NCI-H1417 (cell line): ENCODE measurements at regions not wholly inside any gene's neighbourhood (a gene's known extent, or its start where the extent isn't known, plus 50 kb on each side); places are given as distances from the start of the nearest gene placed in this dataset.

Experiments used
- DNase-seq, 3 experiments: peaks; one replicate each; lab custom pipeline; 2025; lab: John Stamatoyannopoulos, UW

DNA sequence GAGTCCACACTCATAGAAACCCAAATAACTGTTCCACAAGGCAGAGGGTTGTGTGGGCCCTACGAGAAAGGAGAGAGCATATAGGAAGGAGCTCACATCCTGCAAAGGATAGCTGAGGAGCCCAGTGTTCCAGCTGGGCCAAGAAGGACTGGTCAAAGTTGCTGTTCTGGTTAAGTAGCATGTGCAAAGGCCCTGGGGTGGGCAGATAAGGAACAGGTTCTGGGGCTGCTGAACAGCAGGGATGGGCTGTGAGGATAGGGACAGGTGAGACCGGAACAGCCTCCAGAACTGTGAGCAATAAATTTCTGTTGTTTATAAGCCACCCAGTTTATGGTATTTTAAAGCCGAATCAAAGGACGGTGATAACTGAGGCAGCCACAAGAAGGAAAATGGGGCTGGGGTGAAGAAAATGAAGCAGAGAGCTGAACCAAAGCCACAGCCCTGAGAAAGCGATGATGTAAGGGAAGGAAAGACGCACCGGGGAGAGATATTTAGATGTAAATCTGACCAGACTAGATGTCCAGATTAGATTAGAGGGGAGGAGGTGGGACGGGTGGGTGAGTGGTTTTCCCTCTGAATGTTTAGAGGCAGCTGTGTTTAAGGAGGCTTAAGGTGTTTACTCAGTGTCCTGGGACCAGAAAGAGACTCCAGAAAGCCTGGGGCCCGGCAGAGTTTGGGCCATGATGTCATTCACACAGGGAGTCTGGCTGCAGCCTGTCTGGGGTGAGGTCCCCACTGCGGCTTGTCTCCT is 180.8 kb upstream of the BCOR start:
- peak in 1 of 3 experiments; percentile 56 for DNase-seq

DNA sequence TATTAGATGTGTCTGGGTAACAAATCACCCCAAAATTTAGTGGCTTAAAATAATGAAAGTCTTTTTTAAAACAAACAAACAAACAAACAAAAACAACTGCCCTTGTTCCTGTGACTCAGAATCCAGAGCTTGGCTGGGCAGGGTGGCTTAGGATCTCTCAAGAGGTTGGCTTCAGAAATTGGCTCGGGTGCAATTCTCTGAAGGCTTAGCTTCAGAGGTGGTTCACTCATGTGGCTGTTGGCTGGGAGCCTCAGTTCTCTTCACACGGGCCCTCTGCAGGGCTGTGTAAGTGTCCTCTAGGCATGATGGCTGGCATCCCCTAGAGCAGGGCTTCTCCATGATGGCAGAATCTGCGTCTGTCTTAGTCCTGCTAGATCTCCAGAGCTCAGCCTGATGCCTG is 179.9 kb upstream of the BCOR start:
- DNase-seq = no peak

DNA sequence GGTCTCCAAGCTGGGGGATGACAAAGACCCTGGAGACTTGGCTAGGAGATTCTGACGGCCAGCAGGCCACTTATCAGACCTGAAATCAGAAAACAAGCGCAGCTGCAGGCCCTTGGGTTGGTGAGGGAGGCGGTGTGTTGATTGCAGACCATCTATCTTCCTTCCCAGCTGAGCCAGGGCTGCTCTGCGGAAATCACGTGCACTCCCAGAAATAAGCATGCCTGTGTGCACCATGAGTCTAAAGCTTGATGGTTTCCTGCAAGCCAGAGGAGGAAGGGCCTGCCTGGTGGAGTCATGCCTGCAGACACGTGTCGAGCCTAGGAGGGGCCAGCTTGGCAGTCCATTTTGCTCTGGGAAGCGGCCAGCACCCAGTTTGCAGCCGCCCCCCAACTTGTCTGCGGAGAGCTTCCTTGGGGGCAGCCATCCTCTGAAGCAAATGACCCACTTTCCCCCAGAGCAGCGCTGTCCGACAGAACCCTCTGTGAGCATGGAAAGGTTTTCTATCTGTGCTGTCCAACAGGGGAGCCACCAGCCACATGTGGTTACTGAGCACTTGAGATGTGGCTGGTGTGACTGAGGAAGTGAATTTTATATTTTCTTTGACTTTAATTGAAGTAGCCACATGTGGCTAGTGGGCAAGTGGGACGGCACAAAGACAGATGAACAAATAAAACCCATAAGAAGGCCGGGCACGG is 175.7 kb upstream of the BCOR start:
- peak in 2 of 3 experiments; percentile 31 to 74 for DNase-seq

DNA sequence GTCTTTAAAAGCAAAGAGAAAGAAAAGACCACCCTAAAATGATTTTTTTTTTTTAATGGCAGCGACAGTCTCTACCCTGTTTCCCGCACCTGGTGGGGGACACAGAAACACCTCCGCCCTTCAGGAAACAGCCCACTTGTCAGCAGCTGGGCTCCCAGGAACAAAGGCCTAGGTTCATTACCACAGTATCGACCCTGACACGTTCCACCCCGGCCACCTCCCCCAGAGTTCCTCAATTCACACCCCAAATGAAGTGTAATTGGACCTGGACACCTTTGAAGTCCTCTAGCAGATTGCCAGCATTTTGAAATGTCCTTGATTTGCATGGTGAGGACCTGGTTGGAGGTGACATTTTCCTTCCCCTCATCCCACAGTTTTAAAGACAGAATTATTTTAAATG is 175.0 kb upstream of the BCOR start:
- peak in 1 of 3 experiments; percentile 56 for DNase-seq

DNA sequence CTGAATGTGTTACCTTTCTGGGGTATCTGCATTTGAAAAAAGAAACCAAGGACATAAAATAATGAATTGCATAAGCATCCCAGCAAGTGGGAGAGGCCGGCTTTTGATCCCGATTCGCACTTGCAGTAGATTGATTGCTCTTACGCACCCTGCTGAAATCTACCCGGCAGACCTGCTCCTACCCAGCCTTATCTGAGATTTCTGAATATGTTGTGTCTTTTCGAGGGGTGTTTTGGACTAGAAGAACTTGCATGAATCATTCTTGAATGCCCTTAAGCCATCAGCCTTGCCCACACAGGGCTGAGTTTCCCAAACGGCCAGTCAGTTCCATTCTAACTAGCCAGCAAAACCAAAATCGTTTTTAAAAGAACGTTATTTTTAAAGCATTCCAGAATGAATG is 174.4 kb upstream of the BCOR start:
- DNase-seq = no peak

DNA sequence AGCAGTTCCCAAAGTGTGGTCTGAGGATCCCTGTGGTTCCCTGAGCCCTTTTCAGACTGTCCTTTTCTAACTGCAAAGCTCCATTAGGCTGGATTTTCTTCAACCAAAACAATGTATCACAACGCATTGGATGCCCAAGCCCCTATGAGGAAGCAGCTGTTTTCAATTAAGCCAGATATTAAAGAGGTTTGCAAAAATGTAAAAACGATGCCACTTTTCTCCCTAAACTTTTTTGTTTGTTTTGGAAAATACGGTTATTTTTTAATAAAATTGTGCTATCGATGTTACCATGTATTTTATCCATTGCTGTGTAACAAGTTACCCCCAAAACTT is 170.4 kb upstream of the BCOR start:
- no peak for DNase-seq

DNA sequence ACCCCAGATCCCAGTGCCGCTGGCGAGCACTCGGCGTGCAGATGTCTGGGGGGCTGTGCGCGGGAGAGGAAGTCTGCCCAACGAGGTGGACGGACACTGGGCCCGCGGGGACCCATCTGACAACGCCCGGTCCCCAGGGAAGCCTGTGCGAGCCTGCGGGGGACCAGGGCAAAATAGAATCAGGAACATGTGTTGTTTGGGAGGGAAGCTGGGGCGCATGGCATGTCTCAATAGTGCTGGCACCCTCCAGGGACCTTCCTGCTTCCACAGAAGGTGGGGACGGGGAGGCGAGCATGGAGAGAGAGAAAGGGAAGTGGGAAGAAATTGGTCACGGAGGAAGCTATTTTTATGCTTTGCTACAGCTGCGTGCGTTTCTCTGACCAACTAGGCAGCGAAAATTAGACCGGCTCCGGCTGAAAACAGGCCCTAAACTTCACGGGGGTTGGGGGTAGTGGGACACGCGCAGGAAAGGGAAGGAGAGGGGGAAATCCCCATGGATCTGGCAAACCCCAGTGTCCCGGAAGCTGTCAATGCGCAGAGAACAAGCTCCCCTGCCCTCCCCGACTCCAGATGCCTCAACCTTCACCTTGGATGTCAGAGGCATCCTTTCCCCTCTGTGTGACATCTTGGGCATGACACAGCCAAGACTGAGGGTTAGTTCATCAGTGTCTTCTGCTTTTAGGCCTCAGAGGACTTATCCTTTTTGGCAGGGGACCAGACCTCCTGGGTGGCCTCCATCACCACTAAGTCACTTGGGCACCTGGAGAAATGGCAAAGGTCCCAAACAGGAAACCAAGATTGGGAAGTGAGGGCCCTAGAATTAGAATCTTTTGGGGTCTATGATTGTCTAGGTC is 169.8 kb upstream of the BCOR start:
- DNase-seq = no peak

DNA sequence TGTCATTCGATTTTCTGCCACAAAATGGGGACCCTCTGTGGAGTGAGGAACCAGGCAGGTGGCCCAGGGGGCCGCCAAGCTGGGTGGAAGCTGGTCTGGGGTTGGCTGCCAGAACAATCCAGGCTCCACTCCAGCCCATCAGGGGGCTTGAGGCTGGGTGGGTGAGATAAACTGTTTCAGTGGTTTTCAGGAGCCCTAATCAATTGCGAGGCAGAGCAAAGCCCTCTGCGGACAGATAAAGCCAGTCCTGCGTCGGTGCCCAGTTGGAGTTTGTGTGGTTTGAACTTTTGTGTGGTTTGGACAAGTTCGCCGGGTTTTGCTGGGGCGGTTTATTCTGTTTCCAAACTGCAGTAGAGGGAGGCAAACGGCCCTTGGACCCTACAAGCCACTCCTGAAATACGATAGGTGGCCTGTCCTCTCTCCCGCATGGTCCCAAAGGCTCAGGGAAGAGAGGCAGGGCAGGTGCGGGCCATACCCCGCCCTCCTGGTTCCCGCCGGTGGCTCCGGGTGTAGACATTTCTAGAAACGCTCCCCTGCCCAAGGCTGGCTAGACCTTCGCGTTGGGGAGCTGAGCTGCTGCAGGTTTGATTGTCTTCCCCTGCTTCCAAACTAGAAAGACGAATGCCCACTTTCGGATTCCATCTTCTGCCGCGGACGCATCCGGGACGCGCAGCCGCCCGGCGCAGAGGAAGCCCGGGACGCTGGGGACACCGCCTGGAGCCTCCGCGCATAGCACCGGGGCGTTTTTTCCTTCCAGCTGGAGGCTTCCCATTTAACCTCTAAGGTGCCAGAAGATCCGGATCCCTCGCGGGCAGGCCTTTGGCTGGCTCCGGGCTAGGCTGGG is 169.0 kb upstream of the BCOR start:
- peak; percentile 36 to 84 (median 69) for DNase-seq

DNA sequence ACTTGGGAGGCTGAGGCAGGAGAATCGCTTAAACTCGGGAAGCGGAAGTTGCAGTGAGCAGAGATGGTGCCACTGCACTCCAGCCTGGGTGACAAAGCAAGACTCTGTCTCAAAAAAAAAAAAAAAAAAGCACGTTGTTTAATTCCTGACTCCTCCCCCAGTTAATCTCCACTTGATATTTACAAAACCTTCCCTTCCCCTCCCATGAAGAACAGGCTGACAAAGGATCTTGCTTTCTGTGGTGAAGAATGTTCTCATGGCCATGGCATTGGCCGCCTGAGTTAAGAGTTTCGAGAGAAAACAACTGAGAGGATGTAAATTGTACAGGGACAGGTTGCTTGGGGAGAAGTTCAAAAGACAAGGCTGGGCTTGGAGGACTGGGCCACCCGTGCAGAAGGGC is 168.2 kb upstream of the BCOR start:
- DNase-seq = no peak

DNA sequence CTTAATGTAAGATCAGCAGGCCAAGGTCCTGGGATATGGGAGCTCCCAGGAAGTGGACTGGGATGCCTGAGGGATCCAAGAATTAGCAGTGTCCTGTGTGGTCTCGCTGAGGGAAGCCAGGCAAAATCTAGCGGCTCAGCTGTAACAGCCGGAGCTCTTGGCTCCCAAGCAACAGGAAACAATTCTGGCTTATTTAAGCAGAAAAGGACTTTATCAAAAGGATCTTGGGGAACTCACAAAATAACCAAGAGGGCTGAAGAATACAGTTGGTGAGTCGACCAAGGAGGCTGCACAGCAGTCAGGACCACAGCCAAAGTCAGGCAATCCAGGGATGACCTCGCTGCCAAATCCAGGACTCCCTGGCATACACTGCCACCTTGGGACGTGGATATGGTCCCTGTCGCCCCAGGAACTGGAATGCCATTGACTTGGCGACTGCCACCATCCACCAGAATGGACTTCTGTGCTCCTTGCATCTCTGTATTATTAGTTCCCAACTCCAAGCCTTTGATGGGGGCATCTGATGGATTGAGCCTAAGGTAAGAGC is 165.3 kb upstream of the BCOR start:
- no peak for DNase-seq

DNA sequence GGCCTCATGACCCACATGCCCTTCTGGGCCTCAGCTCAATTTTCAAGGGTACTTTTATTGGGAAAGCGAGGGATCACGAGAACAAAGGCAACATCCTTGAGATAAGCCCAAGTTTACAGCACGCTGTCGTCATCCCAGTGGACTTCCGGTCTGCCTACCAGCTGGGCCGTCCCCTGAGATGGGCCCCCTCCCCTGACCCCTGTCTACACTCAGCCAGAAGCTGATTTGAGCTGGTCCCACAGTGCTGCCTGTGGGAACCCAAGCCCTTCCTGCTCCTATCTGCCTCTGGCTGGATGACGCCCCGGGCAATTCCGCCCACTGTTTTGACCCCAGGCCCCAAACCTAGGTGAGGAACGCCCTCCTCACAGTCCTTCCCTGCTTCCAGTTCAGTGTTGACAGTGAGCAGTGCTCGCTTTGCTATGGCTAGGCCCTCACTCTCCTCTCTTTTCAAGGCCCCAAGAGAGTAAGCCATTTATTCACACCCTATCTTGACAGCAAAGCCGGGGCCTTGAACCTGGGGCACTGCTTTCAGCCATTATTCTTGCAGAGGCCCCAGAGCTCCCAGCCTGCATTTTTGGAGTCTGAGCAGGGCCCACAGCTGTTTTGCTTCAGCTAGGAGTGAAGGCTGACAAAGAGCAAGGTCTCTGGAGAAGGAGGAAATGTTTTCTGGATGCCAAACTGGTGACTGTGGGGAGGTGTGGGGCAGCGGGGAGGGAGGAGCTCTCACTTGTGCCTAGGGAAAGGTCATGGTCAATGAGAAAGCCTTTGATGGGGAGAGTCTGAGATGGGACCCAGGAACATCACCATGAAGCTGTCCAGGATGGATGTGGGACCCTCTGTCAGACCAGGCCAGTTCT is 164.6 kb upstream of the BCOR start:
- no peak for DNase-seq

DNA sequence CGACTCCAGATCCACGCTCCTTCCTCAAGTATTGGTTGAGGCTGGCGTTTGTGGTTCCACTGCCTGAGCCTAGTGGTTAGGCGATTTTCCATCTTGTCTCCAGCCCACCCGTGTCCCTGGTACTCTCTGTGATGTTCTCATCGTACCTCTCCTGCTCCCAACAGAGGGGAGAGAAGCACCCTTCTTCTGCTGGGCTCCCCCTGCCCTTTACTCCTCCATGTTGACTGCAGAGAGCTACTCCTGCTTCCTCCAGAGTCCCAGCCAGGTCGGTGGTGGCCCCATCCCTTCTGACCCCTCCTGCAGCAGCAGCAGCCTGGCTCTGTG is 164.0 kb upstream of the BCOR start:
- no peak for DNase-seq

DNA sequence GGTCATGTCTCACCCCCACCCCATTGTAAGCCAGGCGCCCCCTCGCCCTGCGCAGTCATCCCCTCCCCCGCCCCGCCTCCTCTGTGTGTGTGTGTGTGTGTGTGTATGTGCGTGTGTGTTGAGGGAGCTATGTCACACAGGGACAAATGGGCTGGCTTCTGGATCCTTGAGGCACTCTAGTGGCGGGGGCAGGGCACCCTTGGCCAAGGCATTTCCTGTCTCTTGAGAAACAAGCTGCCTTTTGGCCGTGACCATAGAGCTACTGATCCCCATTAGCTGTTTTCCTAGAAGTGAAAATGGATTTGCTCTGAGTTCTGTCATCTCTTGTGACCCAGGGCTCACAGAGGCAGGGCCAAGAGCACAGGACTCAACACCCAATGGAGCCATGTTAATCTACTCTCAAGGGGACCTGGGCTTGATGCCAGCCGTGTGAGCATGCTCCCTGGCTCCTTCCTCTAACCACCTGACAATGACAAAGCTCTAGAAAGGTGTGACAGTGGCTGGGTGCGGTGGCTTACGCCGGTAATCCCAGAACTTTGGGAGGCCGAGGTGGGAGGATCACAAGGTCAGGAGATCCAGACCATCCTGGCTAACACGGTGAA is 162.5 kb upstream of the BCOR start:
- no peak for DNase-seq

DNA sequence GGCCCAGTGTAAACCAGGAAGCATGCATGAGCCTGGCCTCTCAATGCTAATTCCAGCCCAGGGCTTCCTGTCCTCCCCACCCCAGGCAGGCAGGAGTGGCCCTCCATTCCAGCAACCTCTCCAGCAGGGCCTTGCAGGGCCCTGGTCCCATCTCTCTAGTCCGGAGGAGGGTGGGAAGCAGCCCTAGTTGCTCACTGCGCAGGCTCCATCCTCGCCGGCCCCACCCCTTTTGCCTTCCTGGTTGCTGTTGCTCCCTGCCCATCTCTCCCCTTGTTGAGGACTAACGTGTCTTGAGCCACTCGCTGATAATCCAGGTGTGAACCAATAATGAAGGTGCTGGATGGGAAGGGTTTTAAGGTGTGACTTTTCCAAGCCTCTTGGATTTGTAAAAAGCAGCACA is 161.2 kb upstream of the BCOR start:
- DNase-seq = no peak

DNA sequence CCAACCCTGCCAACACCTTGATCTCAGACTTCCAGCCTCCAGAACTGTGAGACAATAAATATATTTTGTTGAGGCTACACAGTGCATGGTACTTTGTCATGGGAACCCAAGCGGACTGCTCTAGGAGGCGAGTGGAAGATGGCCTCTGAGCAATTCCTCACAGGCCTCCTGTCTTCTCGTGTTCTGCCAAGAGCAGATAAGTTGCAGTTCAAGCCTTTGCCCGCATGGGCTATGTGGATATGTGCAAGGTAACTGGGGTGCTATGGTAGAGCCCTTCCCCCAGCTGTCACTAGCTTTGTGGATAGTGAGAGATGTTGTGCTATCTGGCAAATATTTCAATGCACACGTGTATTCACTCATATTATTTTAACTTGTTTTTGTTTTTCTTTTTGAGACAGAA is 156.0 kb upstream of the BCOR start:
- DNase-seq = no peak

DNA sequence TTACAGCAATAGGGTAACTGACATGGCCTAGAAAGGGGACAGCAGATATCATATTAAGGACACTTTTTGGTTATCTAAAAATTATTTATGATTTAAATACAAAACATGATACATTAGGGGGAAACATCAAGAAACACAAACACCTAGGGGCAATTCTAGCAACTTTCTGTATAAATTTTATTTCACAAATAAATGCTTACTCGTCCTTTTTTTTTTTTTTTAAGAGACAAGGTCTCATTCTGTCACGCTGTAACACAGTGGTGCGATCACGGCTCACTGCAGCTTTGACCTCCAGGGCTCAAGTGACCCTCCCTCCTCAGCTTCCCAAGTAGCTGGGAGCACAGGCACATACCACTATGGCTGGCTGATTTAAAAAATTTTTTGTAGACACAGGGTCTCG is 151.8 kb upstream of the BCOR start:
- DNase-seq = no peak

DNA sequence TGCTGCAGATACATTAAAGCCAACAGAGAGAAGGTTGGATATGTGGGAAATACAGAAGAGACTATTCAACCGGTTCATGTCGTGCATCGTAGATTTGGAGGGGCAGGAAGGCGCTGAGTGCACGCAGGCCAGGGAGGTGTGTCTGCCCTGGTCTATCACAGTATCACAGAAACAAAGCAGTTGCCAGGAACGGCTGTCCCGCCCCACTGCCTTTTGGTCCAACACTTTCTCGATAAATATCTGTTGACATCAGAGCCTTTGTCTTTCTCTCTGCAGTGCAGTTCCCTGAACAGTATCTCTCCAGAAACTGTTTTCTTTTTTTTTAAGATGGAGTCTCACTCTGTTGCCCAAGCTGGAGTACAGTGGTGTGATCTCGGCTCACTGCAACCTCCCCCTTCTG is 151.1 kb upstream of the BCOR start:
- DNase-seq = peak in 1 of 3 experiments; percentile 62

DNA sequence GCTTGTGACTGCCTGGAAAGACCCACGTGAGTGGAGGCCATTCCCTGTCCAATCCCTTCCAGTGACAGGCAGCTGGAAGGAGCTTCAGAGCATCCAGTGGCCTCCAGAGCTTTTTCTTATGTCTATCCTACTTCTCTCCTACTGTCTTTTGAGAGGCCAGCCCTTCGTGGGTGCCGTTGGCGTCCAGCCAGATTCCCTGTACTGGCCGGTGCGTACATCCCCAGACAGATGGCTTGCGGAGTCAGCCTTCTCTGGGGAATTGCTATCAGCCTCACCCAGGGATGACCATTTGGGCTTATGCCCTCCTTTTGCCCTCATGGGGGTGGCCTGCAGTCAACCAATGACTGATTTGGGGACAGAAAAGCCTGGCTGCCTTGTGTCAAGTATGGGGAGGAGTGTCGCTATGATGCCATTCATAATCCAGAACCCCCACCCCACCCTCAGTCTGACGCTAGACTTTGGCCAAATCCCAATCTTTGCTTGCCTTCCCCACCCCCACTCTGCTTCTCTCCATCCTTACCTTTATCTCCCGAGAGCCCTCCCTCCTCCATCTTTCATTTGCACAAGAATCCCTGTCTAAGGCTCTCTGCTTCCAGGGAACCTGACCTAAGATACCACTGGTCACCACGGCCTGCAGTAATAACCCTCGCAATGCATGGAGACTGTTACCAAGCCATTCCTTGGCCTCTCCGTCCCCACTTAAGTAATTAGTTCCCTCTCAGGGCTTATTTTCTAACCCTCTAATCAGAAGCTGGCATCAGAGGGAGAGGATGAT is 150.3 kb upstream of the BCOR start:
- DNase-seq = peak in 2 of 3 experiments; percentile 25 to 71

DNA sequence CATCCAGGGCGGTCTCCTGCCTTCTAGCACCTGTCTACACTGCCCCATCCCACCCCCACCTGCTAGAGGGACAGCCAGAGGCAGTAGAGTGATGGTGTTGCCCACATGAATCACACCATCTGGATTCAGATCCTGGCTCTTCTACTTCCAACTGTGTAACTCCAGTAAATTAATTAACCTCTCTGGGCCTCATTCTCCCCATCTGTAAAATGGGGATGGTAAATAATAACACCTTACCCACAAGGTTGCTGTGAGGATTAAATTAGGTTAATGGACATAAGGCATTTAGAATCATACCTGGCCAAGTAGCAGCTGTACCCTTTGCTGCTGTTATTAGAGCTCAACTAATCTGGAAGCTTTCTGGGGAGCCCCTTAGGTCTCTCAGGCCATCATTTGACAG is 149.6 kb upstream of the BCOR start:
- DNase-seq = no peak
